GM18499 (cell line): ENCODE measurements at regions not wholly inside any gene's neighbourhood (a gene's known extent, or its start where the extent isn't known, plus 50 kb on each side); places are given as distances from the start of the nearest gene placed in this dataset.
"Not testable (repeated sequence)": the region's sequence is repeated elsewhere in the genome, so short reads cannot be mapped to it uniquely, and the experiment has no call there.

Source experiments
- ATAC-seq: cut with Tn5 transposase; IDR thresholded peaks from one replicate; pipeline ENCODE4 v1.9.1; 2021; ENCODE audit warnings: moderate number of reproducible peaks; ENCODE audit not compliant: insufficient read depth, unreplicated experiment

- ATAC-seq: peak; percentile 64
Observed at GRCh38 chr11:128022007-128022368, 565.4 kb downstream of the ETS1 start.

GRCh38 chr11:128021349-128022006 lies 565.9 kb downstream of the ETS1 start:
- peak; percentile 21 for ATAC-seq

- no peak for ATAC-seq
Observed at GRCh38 chr11:128018692-128019091, 568.7 kb downstream of the ETS1 start.

- no peak for ATAC-seq
Observed at GRCh38 chr11:128005562-128005961, 581.8 kb downstream of the ETS1 start.

GRCh38 chr11:127998421-127998820 lies 588.9 kb downstream of the ETS1 start:
- no peak for ATAC-seq

- no peak for ATAC-seq
Observed at GRCh38 chr11:127997594-127997993, 589.8 kb downstream of the ETS1 start.

- no peak for ATAC-seq
Observed at GRCh38 chr11:127996825-127997224, 590.5 kb downstream of the ETS1 start.

- no peak for ATAC-seq
Observed at GRCh38 chr11:127995921-127996320, 591.4 kb downstream of the ETS1 start.

GRCh38 chr11:127994736-127995135 lies 592.6 kb downstream of the ETS1 start:
- no peak for ATAC-seq

- no peak for ATAC-seq
Observed at GRCh38 chr11:127993788-127994187, 593.6 kb downstream of the ETS1 start.

- ATAC-seq: no peak
Observed at GRCh38 chr11:127993281-127993680, 594.1 kb downstream of the ETS1 start.

GRCh38 chr11:127986073-127986472 lies 601.3 kb downstream of the ETS1 start:
- ATAC-seq: no peak

- ATAC-seq: no peak
Observed at GRCh38 chr11:127972816-127973215, 614.5 kb downstream of the ETS1 start.

GRCh38 chr11:127971448-127971847 lies 615.9 kb downstream of the ETS1 start:
- ATAC-seq: no peak

GRCh38 chr11:127966821-127967220 lies 620.5 kb downstream of the ETS1 start:
- no peak for ATAC-seq

- no peak for ATAC-seq
Observed at GRCh38 chr11:127965939-127966668, 621.3 kb downstream of the ETS1 start.

- no peak for ATAC-seq
Observed at GRCh38 chr11:127962416-127962815, 624.9 kb downstream of the ETS1 start.

GRCh38 chr11:127950162-127950561 lies 637.2 kb downstream of the ETS1 start:
- ATAC-seq: no peak

- ATAC-seq: no peak
Observed at GRCh38 chr11:127943763-127944162, 643.6 kb downstream of the ETS1 start.

GRCh38 chr11:127943152-127943551 lies 644.2 kb downstream of the ETS1 start:
- no peak for ATAC-seq

GRCh38 chr11:127941554-127941953 lies 645.8 kb downstream of the ETS1 start:
- ATAC-seq: not testable (repeated sequence)

- no peak for ATAC-seq
Observed at GRCh38 chr11:127939000-127939399, 648.4 kb downstream of the ETS1 start.
